NCI-H82 (cell line): ENCODE measurements at regions not wholly inside any gene's neighbourhood (a gene's known extent, or its start where the extent isn't known, plus 50 kb on each side); places are given as distances from the start of the nearest gene placed in this dataset.

Experiments used
- DNase-seq: peaks from one replicate; lab custom pipeline; 2025; lab: John Stamatoyannopoulos, UW

GRCh38 chr7:25949736-25950487, 202.1 kb upstream of the NFE2L3 start:
- no peak for DNase-seq

- peak; percentile 96 for DNase-seq
Observed at GRCh38 chr7:25950488-25951413, 201.2 kb upstream of the NFE2L3 start.

- no peak for DNase-seq
Observed at GRCh38 chr7:25951414-25952260, 200.4 kb upstream of the NFE2L3 start.

GRCh38 chr7:25952261-25953057, 199.5 kb upstream of the NFE2L3 start:
- DNase-seq: no peak

- no peak for DNase-seq
Observed at GRCh38 chr7:25953859-25954258, 198.1 kb upstream of the NFE2L3 start.

GRCh38 chr7:25954395-25954794, 197.6 kb upstream of the NFE2L3 start:
- peak; percentile 55 for DNase-seq

- peak; percentile 56 for DNase-seq
Observed at GRCh38 chr7:25959168-25959734, 192.7 kb upstream of the NFE2L3 start.

- no peak for DNase-seq
Observed at GRCh38 chr7:25963733-25964132, 188.3 kb upstream of the NFE2L3 start.

GRCh38 chr7:25964483-25964991, 187.5 kb upstream of the NFE2L3 start:
- DNase-seq: no peak

- DNase-seq: no peak
Observed at GRCh38 chr7:25965405-25966123, 186.4 kb upstream of the NFE2L3 start.

GRCh38 chr7:25966469-25966868, 185.5 kb upstream of the NFE2L3 start:
- no peak for DNase-seq

GRCh38 chr7:25967278-25968204, 184.5 kb upstream of the NFE2L3 start:
- no peak for DNase-seq

GRCh38 chr7:25968205-25968993, 183.6 kb upstream of the NFE2L3 start:
- no peak for DNase-seq

- DNase-seq: no peak
Observed at GRCh38 chr7:25970356-25970755, 181.6 kb upstream of the NFE2L3 start.

- DNase-seq: no peak
Observed at GRCh38 chr7:25970911-25971310, 181.1 kb upstream of the NFE2L3 start.

- no peak for DNase-seq
Observed at GRCh38 chr7:25976630-25977029, 175.4 kb upstream of the NFE2L3 start.

- DNase-seq: no peak
Observed at GRCh38 chr7:25978466-25978865, 173.5 kb upstream of the NFE2L3 start.

GRCh38 chr7:25979605-25980004, 172.4 kb upstream of the NFE2L3 start:
- no peak for DNase-seq
